GM19438 (cell line): ENCODE measurements at regions not wholly inside any gene's neighbourhood (a gene's known extent, or its start where the extent isn't known, plus 50 kb on each side); places are given as distances from the start of the nearest gene placed in this dataset.

Source experiments
- ATAC-seq: cut with Tn5 transposase; IDR thresholded peaks from one replicate; pipeline ENCODE4 v1.9.1; 2021; ENCODE audit warnings: low read depth; ENCODE audit not compliant: unreplicated experiment

DNA sequence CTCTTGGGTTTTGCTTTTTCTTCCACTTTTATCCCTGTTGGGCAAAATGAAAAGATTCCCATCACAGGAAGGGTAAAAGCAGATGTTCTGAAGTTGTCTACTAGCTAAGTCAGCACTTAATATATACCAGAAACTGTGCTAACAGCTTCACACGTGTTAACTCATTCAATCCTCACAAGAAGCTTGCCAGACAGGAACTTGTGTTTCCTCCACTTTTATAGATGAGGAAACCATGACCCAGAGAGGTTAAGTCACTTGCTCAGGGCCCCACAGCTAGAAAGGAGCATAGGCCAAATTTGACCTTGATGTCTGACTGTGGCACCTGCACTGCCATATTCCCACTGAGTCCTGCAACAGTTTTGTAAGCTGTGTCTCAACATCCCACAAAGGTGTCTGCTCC, 76.8 kb upstream of the EPC2 start:
- no peak for ATAC-seq

DNA sequence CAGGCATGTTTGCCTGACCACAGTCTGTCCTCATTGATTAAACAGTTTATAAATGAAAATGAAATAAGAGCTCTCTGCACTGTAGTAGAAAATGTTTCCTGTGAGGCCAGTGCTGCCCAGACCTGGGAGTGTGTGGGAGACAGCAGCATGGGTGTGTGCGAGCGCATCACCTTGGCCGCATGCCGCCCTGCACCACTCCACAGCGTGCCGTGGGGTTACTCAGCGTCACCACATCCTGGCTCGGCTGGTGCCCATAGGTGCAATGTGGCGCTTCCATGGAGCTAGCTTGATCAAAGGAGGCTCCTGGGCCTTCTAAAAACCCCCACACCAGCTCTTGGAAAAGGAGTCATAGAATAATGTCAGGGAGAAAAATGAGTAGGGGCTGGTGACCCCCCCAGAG, 76.0 kb upstream of the EPC2 start:
- no peak for ATAC-seq

DNA sequence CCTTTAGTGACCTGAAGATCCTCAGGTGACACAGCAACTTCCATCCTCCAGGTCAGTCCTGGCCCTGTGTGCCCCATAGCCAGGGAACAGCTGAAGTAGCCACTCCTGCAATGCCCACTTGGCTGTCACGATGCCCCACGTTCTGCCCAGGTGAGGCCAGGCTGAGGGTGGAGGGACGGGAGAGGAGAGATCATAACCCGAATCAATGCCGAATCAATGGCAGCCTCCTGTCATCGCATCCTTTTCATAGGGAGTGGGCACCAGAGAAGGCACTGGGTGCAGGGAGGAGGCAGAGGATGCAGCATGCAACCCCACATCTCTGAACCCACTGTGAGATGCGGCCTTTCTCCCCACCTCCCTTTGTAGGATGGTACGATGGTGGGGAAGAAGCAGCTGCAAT, 75.3 kb upstream of the EPC2 start:
- no peak for ATAC-seq

DNA sequence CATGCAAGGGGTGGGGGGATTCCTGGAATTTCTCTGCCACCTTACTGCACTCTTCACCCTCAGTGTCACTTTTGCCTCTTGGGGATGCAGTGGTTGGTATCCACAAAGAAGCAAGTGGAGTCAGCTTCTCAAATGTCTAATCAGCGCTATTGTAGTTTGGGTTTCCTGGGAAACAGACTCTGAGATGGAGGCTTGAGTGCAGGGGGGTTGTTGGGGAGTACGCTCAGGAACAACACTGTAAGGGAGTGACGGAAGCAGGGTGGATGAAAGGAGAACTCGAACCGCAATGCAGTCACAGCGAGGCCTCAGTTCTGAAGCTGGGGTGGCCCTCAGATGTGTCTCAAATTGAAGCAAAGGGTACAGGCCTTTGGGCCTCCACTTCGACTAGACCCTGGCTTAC, 73.6 kb upstream of the EPC2 start:
- ATAC-seq, result no peak

DNA sequence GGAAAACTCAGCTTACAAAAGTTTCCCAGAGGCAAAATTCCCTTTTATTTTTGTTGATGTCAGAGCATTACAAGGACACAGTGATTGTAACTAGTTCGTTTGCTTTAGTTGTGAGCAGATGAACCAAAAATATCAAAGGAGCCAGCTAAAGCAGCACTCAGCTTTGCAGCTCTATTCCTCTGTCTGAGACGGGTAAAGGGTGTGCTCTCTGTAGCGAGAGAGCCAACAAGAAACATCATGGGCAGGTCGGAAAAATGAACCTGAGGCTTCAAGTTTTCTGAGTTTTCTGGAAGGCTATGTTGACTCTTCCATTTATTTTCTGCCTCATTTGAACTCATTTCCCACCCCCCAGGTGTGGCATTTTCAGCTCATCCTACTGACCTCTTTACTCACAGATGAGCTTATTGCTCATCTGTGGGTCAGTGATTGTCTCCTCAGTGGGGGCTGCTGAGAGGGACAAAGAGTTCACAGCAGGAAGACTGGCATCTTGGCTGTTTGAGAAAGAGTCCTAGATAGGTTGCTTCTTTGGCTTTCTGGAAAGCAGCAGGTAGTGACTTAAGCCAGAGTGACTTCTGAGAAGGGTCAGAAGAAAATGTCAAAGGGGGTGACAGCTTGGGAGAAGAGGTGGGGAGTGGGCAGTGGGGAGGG, 66.6 kb upstream of the EPC2 start:
- no peak for ATAC-seq

DNA sequence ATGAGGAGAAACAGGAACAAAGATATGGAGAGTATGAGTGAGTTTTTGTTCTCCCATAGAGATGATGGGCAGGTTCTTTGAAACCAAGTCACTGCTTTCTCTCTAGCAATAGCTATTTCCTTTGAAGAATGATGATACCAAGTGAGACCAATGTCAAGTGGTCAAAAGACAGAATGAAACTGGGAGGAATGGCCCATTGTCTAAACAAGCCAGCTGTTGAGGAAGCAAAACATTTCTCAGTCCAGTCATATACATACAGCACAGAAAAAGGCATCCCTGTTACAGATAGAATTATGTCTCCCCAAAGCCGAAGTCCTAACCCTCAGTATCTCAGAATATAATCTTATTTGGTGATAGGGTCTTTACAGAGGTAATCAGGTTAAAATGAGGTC, 66.1 kb upstream of the EPC2 start:
- ATAC-seq, result peak; percentile 54

DNA sequence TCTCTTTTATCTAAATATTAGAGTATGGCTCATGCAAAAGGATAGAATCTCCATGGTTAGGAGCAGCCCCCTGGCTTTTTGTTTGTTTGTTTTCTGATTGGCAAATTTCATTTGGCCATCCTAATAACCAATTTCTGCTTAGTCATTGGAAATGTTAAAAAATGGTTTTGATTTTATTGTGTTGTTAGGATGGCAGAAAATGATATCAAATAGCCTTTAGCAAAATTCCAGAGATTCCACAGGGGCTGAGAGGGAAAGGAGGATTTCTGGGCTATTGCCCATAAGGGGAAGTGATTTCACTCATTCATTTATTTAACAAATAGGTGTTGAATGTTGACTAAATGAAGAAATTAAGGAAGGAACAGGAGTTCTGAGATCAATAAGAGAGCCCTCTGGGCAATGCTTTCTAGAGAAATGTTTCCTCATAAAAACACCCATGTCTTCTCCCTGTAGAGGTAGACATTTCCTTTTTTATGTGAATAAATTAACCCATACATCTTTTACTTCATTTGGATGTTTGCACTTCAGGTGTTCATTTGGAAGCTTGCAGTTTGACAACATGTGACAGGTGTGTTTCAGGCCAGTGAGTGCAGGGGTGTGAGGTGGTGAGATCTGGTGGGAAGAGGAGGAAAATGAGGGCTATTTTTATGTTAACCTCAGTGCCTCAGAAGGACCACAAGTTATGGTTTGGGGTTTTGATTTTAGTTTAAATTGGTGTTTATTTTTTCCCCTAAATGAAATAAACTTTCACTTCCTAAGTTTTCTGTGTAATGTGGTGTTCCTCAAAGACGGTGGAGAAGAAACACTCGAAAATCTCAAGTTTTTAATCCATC, 61.7 kb upstream of the EPC2 start:
- ATAC-seq, result no peak

DNA sequence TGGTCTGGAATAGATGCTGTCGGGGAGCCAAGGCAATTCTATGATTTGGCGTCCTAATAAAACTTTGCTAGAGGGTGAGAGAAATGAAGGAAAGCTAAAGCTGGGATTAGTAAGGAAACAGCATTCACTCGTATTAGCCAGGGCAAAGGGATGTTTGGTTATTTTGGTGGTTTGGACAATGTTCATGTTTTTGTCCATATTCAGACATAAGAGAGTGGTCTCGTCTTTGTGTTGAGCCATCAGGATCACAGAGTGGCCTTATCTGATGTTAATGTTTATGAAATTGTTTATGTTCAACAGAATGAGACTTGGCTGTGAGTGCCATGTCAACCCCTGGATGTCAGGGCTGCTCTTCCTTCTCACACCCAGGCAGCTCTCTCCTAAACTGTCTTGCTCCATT, 58.9 kb upstream of the EPC2 start:
- no peak for ATAC-seq

DNA sequence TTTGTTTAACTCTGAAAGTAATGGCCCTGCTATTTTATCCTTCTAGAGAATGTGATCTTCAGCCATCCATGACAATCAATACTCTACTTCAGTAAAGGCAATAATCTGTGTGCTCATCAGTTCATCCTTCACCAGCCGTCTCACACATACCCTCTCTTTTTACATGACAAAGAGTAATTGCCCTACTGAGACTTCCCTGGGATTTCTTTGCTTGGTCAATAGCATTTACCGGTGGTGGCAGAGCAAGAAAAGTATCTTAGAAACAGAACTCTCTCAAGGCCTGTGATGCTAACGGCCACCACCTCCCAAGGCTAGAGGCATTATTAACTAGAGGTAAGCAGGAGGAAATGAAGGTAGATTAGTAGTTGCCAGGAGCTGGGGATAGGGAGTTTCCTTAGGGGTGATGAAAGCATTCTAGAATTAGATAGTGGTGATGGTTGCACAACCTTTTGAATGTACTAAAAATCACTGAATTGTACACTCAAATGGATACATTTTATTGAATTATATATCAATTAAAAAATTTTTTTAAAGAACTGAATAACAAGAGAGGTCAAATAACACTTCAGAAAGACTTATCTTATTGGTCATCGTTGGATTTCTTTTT, 57.9 kb upstream of the EPC2 start:
- no peak for ATAC-seq

DNA sequence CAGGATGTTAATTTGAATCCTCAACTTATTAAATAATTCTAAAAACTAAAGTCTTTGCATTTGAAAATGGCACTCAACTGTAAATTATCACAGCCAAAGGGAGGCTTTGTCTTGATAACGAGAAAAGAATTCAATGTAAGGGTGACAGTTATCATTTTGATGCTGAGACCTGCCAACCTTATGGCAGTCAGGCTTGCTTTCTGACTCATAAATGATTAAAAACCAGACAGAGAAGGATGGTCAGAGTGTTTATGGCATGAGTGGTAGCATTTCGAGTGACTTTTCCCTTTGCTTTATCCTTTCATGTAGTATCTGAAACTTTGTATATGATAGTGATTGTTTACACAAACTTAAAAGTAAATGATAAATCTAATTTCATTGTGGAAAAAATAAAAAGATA, 53.9 kb upstream of the EPC2 start:
- ATAC-seq, result no peak

DNA sequence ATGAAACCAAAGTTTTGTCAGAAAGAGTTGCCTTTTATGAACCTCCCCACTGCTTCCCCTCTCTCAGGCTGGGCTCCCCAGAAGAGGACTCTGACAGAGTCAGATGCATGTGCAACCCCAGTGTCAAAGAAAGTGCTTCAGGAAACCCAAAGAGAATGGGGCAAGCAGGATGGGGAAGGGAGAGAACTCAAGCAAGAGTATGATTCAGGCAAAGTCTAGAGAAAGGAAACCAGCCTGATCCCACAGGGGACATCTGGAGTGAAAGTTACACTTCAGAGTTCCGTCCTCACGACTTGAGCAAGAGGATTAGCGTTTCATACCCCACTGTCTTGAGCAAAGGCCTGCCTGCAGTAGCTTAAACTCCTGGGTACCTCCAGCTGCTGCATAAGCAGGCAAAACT, 51.8 kb upstream of the EPC2 start:
- ATAC-seq, result no peak

DNA sequence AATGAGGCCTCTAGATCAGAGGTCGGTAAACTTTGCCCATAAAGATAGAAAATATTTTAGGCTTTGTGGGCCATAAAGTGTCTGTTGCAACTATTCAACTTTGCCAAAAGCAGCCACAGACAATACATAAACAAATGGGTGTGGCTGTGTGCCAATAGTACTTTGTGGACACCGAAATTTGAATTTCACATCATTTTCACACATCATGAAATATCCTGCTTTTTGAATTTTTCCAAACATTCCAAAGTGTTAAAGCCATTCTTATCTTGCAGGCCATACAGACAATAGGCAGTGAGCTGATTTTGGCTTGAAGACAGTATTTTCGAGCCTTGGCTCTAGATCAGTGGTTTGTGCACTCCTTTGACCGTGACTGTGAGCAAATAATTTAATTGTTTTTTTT, 51.1 kb upstream of the EPC2 start:
- no peak for ATAC-seq

DNA sequence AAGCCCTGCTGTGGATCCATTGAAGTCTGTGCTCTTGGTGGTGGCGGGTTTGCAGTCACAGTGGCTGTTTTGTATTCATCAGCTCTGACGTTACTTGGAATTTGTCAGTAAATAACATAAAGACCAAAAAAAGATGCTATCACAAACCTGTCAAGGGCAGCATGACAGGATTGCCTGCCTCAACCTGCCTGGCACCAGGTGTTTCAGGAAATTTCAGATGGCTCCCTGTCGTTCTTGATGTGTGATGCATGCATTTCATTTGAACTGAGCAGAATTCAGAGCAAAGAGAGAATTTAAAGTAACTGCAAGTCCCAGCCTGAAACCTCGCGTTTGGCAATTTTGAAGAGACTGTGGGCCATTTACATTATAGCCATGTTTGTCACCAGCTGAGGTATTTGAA, 50.3 kb upstream of the EPC2 start:
- ATAC-seq, result no peak
